ENCODE measurements at regions not wholly inside any gene's neighbourhood (a gene's known extent, or its start where the extent isn't known, plus 50 kb on each side); places are given as distances from the start of the nearest gene placed in this dataset.

GRCh38 chr3:159923956-159924355 is 64.7 kb upstream of the IL12A start:
- Histone ChIP-seq H3K27me3 (ENCODE audit: control insufficient read depth, insufficient read depth, low read length) (no peaks in the 10 kb centered on the region), H3K9ac (no peak overlapping the region), H2AFZ (no peak overlapping the region), H3K4me1 (no peaks in the 10 kb centered on the region), H3K27ac (no peak overlapping the region), H3K79me2 (no peaks in the 10 kb centered on the region), H3K9me3 (ENCODE audit: control insufficient read depth, low read length) (no peaks in the 10 kb centered on the region), H3K4me3 (ENCODE audit: low read depth, low read length) (no peak overlapping the region), H3K36me3 (ENCODE audit: control insufficient read depth, insufficient read depth, low read length) (no peaks in the 10 kb centered on the region), H3K4me2 (ENCODE audit: low read length) (no peak overlapping the region)
- TF ChIP-seq CTCF (IDR thresholded peaks at IDR 0.05): no peak

- H3K9me3 ChIP-seq (ENCODE audit: control insufficient read depth, low read length): no peaks in the 10 kb centered on the region
- no peaks in the 10 kb centered on the region for H3K79me2 ChIP-seq
- no peaks in the 10 kb centered on the region for H3K36me3 ChIP-seq (ENCODE audit: control insufficient read depth, insufficient read depth, low read length)
- no peak overlapping the region for H2AFZ ChIP-seq
- no peak overlapping the region for H3K27ac ChIP-seq
- no peak overlapping the region for H3K4me3 ChIP-seq (ENCODE audit: low read depth, low read length)
- H3K27me3 ChIP-seq (ENCODE audit: control insufficient read depth, insufficient read depth, low read length): no peaks in the 10 kb centered on the region
- no peak overlapping the region for H3K9ac ChIP-seq
- no peak for TF ChIP-seq CTCF (IDR thresholded peaks at IDR 0.05)
- no peak overlapping the region for H3K4me2 ChIP-seq (ENCODE audit: low read length)
- H3K4me1 ChIP-seq: no peaks in the 10 kb centered on the region
Measured at GRCh38 chr3:159924411-159924810, 64.2 kb upstream of the IL12A start.

- no peak for TF ChIP-seq CTCF (IDR thresholded peaks at IDR 0.05)
- no peaks in the 10 kb centered on the region for H3K36me3 ChIP-seq (ENCODE audit: control insufficient read depth, insufficient read depth, low read length)
- no peak overlapping the region for H3K4me3 ChIP-seq (ENCODE audit: low read depth, low read length)
- no peaks in the 10 kb centered on the region for H3K4me1 ChIP-seq
- H3K79me2 ChIP-seq: no peaks in the 10 kb centered on the region
- no peaks in the 10 kb centered on the region for H3K9me3 ChIP-seq (ENCODE audit: control insufficient read depth, low read length)
- no peak overlapping the region for H3K27ac ChIP-seq
- no peak overlapping the region for H3K9ac ChIP-seq
- H3K27me3 ChIP-seq (ENCODE audit: control insufficient read depth, insufficient read depth, low read length): no peaks in the 10 kb centered on the region
- no peak overlapping the region for H2AFZ ChIP-seq
- H3K4me2 ChIP-seq (ENCODE audit: low read length): no peak overlapping the region
Measured at GRCh38 chr3:159925248-159925647, 63.4 kb upstream of the IL12A start.

GRCh38 chr3:159926573-159926972 is 62.1 kb upstream of the IL12A start:
- no peak overlapping the region for H3K27ac ChIP-seq
- H3K4me1 ChIP-seq: no peaks in the 10 kb centered on the region

More at GRCh38 chr3:159926573-159926972, 62.1 kb upstream of the IL12A start:
- H3K9me3 ChIP-seq (ENCODE audit: control insufficient read depth, low read length): no peaks in the 10 kb centered on the region
- no peak overlapping the region for H3K4me3 ChIP-seq (ENCODE audit: low read depth, low read length)
- no peak overlapping the region for H3K4me2 ChIP-seq (ENCODE audit: low read length)
- TF ChIP-seq CTCF (IDR thresholded peaks at IDR 0.05): no peak
- H3K9ac ChIP-seq: no peak overlapping the region
- H3K27me3 ChIP-seq (ENCODE audit: control insufficient read depth, insufficient read depth, low read length): no peaks in the 10 kb centered on the region
- no peak overlapping the region for H2AFZ ChIP-seq
- H3K36me3 ChIP-seq (ENCODE audit: control insufficient read depth, insufficient read depth, low read length): no peaks in the 10 kb centered on the region
- H3K79me2 ChIP-seq: no peaks in the 10 kb centered on the region

All from parathyroid adenoma (tissue), 2 donors.